ENCODE measurements at regions not wholly inside any gene's neighbourhood (a gene's known extent, or its start where the extent isn't known, plus 50 kb on each side); places are given as distances from the start of the nearest gene placed in this dataset.

GRCh38 chr3:4047366-4047765 lies 248.1 kb downstream of the LRRN1 start:
- ChIA-PET CTCF (no interaction called here), POLR2A (no interaction called here)
- no peak for DNase-seq (ENCODE audit: extremely low spot score)
- TF ChIP-seq CTCF (IDR thresholded peaks at IDR 0.05; ENCODE audit: control extremely low read depth, extremely low read depth, low read depth, missing control alignments), result no peak

GRCh38 chr3:4052706-4053105 lies 250.5 kb upstream of the SETMAR start:
- no peak for TF ChIP-seq CTCF (IDR thresholded peaks at IDR 0.05; ENCODE audit: control extremely low read depth, extremely low read depth, low read depth, missing control alignments)
- POLR2A ChIA-PET, result no interaction called here
- DNase-seq (ENCODE audit: extremely low spot score), result no peak
- CTCF ChIA-PET, result interaction anchor here (1.1 to 1.3 kb wide), 2 partner anchors 11 to 15 kb away, joined by 3 to 5 read pairs; no protein-coding TSS in a partner anchor

- no peak for DNase-seq (ENCODE audit: extremely low spot score)
- CTCF ChIA-PET, result interaction anchor here (1.2 kb wide), 1 partner anchor 23 kb away, joined by 3 read pairs; no protein-coding TSS in a partner anchor
- TF ChIP-seq CTCF (IDR thresholded peaks at IDR 0.05; ENCODE audit: control extremely low read depth, extremely low read depth, low read depth, missing control alignments), result no peak
- POLR2A ChIA-PET, result no interaction called here
Observed at GRCh38 chr3:4053975-4054374, 249.2 kb upstream of the SETMAR start.

GRCh38 chr3:4060064-4060463 lies 243.1 kb upstream of the SETMAR start:
- ChIA-PET CTCF (no interaction called here), POLR2A (no interaction called here)
- no peak for DNase-seq (ENCODE audit: extremely low spot score)
- no peak for TF ChIP-seq CTCF (IDR thresholded peaks at IDR 0.05; ENCODE audit: control extremely low read depth, extremely low read depth, low read depth, missing control alignments)

- TF ChIP-seq CTCF (IDR thresholded peaks at IDR 0.05; ENCODE audit: control extremely low read depth, extremely low read depth, low read depth, missing control alignments), result no peak
- POLR2A ChIA-PET, result no interaction called here
- CTCF ChIA-PET, result no interaction called here
- DNase-seq (ENCODE audit: extremely low spot score), result no peak
Observed at GRCh38 chr3:4060603-4061002, 242.6 kb upstream of the SETMAR start.

GRCh38 chr3:4061195-4061594 lies 242.0 kb upstream of the SETMAR start:
- ChIA-PET CTCF (no interaction called here), POLR2A (no interaction called here)
- no peak for TF ChIP-seq CTCF (IDR thresholded peaks at IDR 0.05; ENCODE audit: control extremely low read depth, extremely low read depth, low read depth, missing control alignments)
- DNase-seq (ENCODE audit: extremely low spot score), result no peak
